ENCODE measurements at regions not wholly inside any gene's neighbourhood (a gene's known extent, or its start where the extent isn't known, plus 50 kb on each side); places are given as distances from the start of the nearest gene placed in this dataset.

DNA sequence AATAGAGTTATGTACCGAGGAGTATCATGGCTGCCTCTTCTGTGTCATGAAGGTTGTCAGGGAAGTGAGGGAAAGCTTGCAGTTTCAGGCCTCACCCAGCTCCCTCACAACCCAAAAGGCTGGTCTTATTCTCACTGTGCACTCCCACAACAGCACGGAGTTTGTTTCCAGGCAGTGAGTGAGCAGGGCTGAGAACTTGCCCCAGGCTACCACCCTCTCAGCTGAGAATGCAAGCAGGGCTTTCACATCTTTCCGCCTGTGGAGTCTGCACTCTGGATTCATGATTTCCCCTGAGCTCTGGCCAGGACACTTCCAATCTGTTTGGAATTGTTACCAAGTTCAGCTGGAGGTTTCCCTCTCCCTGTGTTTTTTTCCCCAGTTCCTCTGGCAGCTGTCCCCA is 2284.7 kb upstream of the PCDH20 start:
- no peak for DNase-seq

DNA sequence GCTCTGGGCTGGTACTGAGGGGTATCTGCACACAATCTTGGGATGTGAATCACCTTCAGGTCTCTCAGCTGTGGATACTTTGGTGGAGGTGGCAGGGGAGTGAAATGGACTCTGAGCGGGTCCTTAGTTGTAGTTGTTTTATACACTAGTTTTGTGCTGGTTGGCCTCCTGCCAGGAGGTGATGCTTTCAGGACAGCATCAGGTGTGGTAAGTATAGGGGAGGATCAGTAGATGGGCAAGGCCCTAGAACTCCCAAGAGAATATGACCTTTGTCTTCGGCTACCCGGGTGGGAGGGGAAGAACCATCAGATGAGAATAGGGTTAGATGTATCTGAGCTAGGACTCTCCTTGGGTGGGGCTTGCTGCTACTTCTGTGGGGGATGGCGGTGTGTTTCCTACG is 2284.3 kb upstream of the PCDH20 start:
- DNase-seq: no peak

- DNase-seq: no peak
These were observed 2280.4 kb upstream of the PCDH20 start for GRCh38 chr13:63696055-63696454.

- DNase-seq: no peak
These were observed 2278.0 kb upstream of the PCDH20 start for GRCh38 chr13:63693696-63694095.

DNA sequence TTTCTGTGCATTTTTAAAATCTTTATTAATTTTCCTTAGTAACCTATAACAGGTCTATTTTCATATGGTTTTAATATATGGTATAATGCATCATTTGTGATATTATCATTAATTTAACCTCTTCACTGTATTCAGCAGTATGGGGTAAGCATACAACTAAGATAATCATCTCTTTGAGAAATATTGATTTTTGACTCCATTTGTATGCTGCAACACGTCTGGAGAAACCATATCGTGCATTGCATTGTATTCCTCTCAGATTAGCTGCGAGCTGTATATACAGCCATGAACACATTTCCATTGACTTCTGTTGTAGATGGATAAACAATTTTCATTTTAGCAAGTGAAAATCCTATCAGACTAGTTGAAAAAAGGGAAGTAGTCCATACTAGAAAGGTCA is 2275.8 kb upstream of the PCDH20 start:
- DNase-seq: no peak

DNA sequence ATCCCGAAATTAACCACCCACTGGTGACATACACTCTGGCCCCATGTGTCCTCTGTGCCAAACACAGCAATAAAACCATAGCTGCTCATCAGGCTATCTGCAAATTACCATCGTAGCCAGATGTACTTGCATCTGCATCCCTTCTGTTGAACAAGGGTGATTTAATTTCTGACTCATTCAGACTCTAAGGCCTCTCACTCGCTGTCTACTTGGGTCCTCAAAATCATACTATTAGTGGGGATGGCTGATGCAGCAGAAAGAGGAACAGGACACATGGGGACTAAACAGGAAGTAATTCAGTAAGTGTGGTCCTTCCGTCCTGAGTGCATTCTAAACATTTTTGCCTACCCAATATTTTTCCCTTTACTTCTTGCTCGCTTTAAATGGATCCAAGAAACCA is 2275.0 kb upstream of the PCDH20 start:
- no peak for DNase-seq

DNA sequence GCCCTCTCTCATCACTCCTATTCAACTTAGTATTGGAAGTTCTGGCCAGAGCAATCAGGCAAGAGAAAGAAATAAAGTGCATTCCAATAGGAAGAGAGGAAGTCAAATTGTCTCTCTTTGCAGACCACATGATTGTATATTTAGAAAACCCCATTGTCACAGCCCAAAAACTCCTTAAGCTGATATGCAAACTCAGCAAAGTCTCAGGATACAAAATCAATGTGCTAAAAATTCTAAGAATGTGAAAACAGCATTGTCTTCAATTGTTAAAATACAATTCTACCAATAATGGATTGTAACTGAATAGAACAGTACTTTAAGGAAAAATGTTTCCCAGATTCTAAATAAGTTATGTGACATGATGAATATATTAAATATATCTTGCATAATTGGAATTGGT is 2269.2 kb upstream of the PCDH20 start:
- no peak for DNase-seq

- DNase-seq: no peak
These were observed 2265.1 kb upstream of the PCDH20 start for GRCh38 chr13:63680704-63681103.

- no peak for DNase-seq
These were observed 2255.6 kb upstream of the PCDH20 start for GRCh38 chr13:63671296-63671695.

- DNase-seq: no peak
These were observed 2235.7 kb upstream of the PCDH20 start for GRCh38 chr13:63651394-63651793.

- no peak for DNase-seq
These were observed 2227.9 kb upstream of the PCDH20 start for GRCh38 chr13:63643543-63643942.

GRCh38 chr13:63636316-63636993 is 2220.8 kb upstream of the PCDH20 start:
- DNase-seq: no peak

GRCh38 chr13:63632321-63632720 is 2216.7 kb upstream of the PCDH20 start:
- DNase-seq: no peak

DNA sequence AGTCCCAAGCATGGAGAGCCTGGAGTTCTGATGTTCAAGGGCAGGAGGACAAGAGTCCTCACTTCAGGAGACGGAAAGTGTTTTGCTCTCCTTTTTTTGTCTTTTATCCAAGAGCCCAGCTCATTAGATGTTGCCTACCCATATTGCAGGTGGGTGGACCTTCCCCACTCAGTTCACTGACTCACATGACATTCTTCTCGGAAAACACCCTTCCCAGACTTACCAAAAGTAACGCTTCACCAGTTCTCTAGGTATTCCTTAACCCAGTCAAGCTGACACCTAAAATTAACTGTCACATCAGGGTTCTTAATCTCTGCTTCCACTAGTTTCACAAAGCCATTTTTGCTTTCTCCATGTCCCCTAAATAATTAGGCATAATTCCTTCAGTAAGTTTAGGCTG is 2215.4 kb upstream of the PCDH20 start:
- no peak for DNase-seq

- DNase-seq: no peak
These were observed 2213.9 kb upstream of the PCDH20 start for GRCh38 chr13:63629591-63629990.

- no peak for DNase-seq
These were observed 2212.7 kb upstream of the PCDH20 start for GRCh38 chr13:63628310-63628709.

GRCh38 chr13:63625869-63626268 is 2210.2 kb upstream of the PCDH20 start:
- no peak for DNase-seq

- DNase-seq: no peak
These were observed 2199.4 kb upstream of the PCDH20 start for GRCh38 chr13:63614874-63615612.

DNA sequence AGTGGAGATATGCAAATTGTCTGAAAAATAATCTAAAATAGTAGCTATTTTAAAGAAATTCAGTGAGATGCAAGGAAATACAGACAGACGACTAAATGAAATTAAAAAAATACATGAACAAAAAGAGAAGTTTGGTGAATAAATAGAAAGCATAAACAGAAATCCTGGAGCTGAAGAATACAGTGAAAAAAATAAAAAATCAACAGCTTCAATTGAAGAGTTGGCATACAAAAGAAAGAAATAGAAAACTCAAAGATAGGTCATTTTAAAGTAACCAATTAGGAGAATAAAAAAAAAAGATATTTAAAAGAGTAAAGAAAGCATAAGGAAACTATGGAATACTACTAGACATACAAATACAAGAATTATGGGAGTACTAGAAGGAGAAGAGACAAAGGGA is 2191.5 kb upstream of the PCDH20 start:
- DNase-seq: no peak

- no peak for DNase-seq
These were observed 2190.3 kb upstream of the PCDH20 start for GRCh38 chr13:63605962-63606361.

DNA sequence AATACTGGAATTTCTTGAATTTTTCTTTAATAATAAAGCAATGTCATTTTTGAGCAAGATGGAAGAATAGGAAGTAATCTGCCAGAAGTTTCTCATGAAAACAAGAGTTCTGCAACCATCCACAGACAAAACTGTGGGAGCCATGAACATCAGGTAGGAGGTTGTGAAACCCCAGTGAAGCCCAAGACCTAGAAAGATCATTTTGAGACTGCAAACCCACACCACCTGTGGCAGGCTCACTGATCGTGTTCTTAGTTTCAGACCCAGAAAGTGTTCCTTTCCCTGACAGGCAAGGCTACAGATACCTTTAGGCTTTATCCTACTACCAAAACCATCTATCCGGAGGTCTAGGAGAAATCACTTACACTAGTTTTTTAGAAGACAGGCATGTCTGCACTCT is 2189.8 kb upstream of the PCDH20 start:
- DNase-seq: no peak

- DNase-seq: no peak
These were observed 2180.2 kb upstream of the PCDH20 start for GRCh38 chr13:63595811-63596210.

DNA sequence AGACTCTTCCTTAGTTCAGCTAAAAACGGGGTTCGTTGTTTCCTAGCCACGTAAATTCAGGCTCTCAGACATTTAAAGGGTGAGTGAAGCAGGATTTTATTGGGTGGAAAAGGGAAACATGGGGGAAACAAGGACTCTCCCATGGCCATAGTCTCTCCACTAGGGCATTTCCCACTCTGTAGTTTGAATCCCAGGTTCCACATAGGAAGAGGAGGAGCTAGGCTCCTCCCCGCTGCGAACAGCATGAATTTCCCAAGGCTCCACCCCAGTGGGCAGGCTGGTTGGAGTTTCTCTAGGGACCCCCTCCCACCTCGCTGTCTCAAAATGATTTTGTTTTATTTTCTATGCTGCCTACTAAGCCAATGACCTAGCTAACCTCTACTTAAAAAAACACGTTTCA is 2170.8 kb upstream of the PCDH20 start:
- DNase-seq: no peak

GRCh38 chr13:63578796-63579195 is 2163.1 kb upstream of the PCDH20 start:
- DNase-seq: no peak

- DNase-seq: no peak
These were observed 2151.4 kb upstream of the PCDH20 start for GRCh38 chr13:63567031-63567430.

Measured in hippocampal formation (tissue), 2 donors.